ENCODE measurements at regions not wholly inside any gene's neighbourhood (a gene's known extent, or its start where the extent isn't known, plus 50 kb on each side); places are given as distances from the start of the nearest gene placed in this dataset.

DNA sequence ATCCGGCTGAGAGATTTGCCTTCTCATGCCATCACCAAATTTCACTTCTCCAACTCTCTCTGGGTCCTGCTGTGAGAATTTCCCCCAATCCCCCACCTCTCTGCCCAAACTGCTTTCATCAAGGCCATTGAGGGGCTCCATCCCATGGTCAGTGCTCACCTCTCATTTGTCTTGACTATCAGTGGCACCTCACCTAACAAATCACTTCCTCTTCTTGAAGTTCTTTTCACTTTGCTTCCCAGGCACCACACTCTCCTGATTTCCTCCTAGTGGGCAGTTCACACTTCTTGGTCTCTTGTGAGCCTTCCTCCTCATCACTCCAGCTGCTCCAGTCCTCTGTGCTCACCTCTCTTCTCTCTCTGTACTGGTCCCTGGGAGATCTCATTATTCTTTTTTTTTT is 169.6 kb downstream of the OPA1 start:
- H3K36me3 ChIP-seq = no peaks in the 10 kb centered on the region
- no peak overlapping the region for H3K27ac ChIP-seq
- H3K9me3 ChIP-seq = peaks cover 0 to 14% (median 6%) of the 10 kb centered on the region in 8 donors
- intact Hi-C loops (cut with DNase I; ENCODE audit: low total_unique reads) = no loop called here
- H3K27me3 ChIP-seq (replicated peaks in 1 of 7) = peaks cover 0 to 5% (median 0%) of the 10 kb centered on the region in 7 donors
- TF ChIP-seq CTCF (IDR thresholded peaks at IDR 0.05 in 8 of 11, conservative IDR thresholded peaks at IDR 0.05 in 3 of 11) (no peak), POLR2AphosphoS5 (IDR thresholded peaks at IDR 0.05) (no peak), POLR2A (IDR thresholded peaks at IDR 0.05) (no peak)
- no peak for DNase-seq
- H3K4me1 ChIP-seq = no peaks in the 10 kb centered on the region
- WGBS, 5 donors = 82 to 100% (median 95%) methylated on average over 1 of the region's 1 CpG
- H3K4me3 ChIP-seq = no peak overlapping the region

DNA sequence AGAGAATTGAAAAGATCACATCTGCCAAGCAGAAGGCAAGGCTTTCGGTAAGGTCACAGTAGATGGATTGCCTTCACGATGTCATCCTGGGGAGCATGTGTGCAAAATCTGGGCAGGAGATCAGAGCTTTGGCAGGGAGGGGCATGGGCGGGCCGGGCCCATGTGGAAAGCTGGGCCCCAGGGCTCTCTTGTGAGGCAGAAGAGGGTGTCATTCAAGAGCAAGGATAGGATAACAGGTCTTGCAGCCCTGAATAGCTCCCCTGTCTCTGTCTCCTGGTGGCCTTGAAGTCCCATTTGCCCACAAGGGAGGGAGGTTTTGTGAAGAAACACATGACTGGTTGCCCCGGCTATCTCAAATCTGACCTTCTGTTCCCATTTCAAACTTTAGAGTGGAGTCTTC is 172.0 kb downstream of the OPA1 start:
- WGBS, 5 donors = 85 to 95% (median 90%) methylated on average over 5 of the region's 5 CpGs
- H3K9me3 ChIP-seq = no peaks in the 10 kb centered on the region
- H3K36me3 ChIP-seq = no peaks in the 10 kb centered on the region
- intact Hi-C loops (cut with DNase I; ENCODE audit: low total_unique reads) = no loop called here
- no peak for TF ChIP-seq POLR2A (IDR thresholded peaks at IDR 0.05)
- H3K4me1 ChIP-seq = no peaks in the 10 kb centered on the region
- DNase-seq = no peak
- peaks cover 0 to 5% (median 0%) of the 10 kb centered on the region in 7 donors for H3K27me3 ChIP-seq (replicated peaks in 1 of 7)
- H3K4me3 ChIP-seq = no peak overlapping the region
- no peak overlapping the region for H3K27ac ChIP-seq

- intact Hi-C loops (cut with DNase I; ENCODE audit: low total_unique reads) = no loop called here
- no peaks in the 10 kb centered on the region for H3K4me1 ChIP-seq
- H3K9me3 ChIP-seq = no peaks in the 10 kb centered on the region
- H3K36me3 ChIP-seq = no peaks in the 10 kb centered on the region
- no peak overlapping the region for H3K4me3 ChIP-seq
- peaks cover 0 to 5% (median 0%) of the 10 kb centered on the region in 7 donors for H3K27me3 ChIP-seq (replicated peaks in 1 of 7)
- WGBS, 5 donors = 67 to 100% (median 93%) methylated on average over 1 of the region's 1 CpG
- no peak for DNase-seq
- TF ChIP-seq CTCF (IDR thresholded peaks at IDR 0.05 in 8 of 11, conservative IDR thresholded peaks at IDR 0.05 in 3 of 11) (no peak), POLR2A (IDR thresholded peaks at IDR 0.05) (no peak), POLR2AphosphoS5 (IDR thresholded peaks at IDR 0.05) (no peak)
- H3K27ac ChIP-seq = no peak overlapping the region
Observed at GRCh38 chr3:193767353-193768069, 174.5 kb downstream of the OPA1 start.

DNA sequence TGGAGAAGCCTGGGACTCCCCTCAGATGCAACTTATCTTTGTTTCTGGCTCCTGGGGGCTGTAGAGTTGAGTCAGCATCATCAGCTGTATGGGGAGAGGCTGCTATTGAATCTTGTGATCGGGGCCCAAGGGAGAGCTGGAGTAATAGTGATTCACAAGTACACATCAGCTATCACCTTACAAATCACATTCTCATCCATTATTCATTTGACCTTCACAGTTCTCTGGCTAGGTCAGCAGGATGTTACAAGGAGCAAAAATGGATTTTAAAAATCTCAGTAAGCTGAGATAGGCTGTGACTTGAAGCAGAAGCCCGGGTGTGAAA is 175.0 kb downstream of the OPA1 start:
- intact Hi-C loops (cut with DNase I; ENCODE audit: low total_unique reads) = no loop called here
- no peaks in the 10 kb centered on the region for H3K9me3 ChIP-seq
- peaks cover 0 to 7% (median 0%) of the 10 kb centered on the region in 7 donors for H3K27me3 ChIP-seq (replicated peaks in 1 of 7)
- no peaks in the 10 kb centered on the region for H3K36me3 ChIP-seq
- no peak overlapping the region for H3K4me3 ChIP-seq
- no peak overlapping the region for H3K27ac ChIP-seq
- TF ChIP-seq CTCF (IDR thresholded peaks at IDR 0.05 in 8 of 11, conservative IDR thresholded peaks at IDR 0.05 in 3 of 11) (no peak), POLR2AphosphoS5 (IDR thresholded peaks at IDR 0.05) (no peak), POLR2A (IDR thresholded peaks at IDR 0.05) (no peak)
- H3K4me1 ChIP-seq = no peaks in the 10 kb centered on the region
- DNase-seq = no peak
- WGBS, 5 donors = 75 to 90% (median 87%) methylated on average over 2 of the region's 2 CpGs
